CD4-positive, alpha-beta memory T cell (primary cell): ENCODE measurements at regions not wholly inside any gene's neighbourhood (a gene's known extent, or its start where the extent isn't known, plus 50 kb on each side); places are given as distances from the start of the nearest gene placed in this dataset.

Experiments
- CTCF ChIA-PET: fragments of 350-600 bp; sonication (Branson Sonifier 250); formaldehyde crosslinking; loops from one replicate; lab custom pipeline; 2021; ENCODE audit warnings: inconsistent platforms; ENCODE audit not compliant: partially characterized antibody; lab: Charles Lee
- POLR2A ChIA-PET: fragments of 350-600 bp; sonication (Branson Sonifier 250); formaldehyde crosslinking; loops from one replicate; lab custom pipeline; 2021; ENCODE audit not compliant: partially characterized antibody; lab: Charles Lee
- DNase-seq, 5 donors: peaks; one replicate each; pipeline versions ENCODE4 v3.0.0 to v3.0.0-alpha.2; 2020 to 2022; ENCODE audit warnings: mixed read lengths in 1 of 5
- H3K27ac ChIP-seq: one replicate; pipeline ENCODE4 v1.7.0; 2013; ENCODE audit warnings: low read depth, low read length
- H3K27me3 ChIP-seq: 2 replicates; pipeline ENCODE4 v1.7.0; 2013; ENCODE audit warnings: mild to moderate bottlenecking, low read length, moderate library complexity; ENCODE audit not compliant: insufficient read depth
- H3K36me3 ChIP-seq: 2 replicates; pipeline ENCODE4 v1.7.0; 2013; ENCODE audit warnings: mild to moderate bottlenecking, low read length, moderate library complexity; ENCODE audit not compliant: insufficient read depth
- H3K4me1 ChIP-seq: 2 replicates; pipeline ENCODE4 v1.7.0; 2013; ENCODE audit warnings: mild to moderate bottlenecking, low read length, moderate library complexity; ENCODE audit not compliant: insufficient read depth
- H3K4me3 ChIP-seq, 2 donors: one replicate each; pipeline ENCODE4 v1.7.0; 2013; ENCODE audit warnings: low read length in 2 of 2, mild to moderate bottlenecking in 1 of 2
- H3K9me3 ChIP-seq, 2 donors: one replicate each; pipeline ENCODE4 v1.7.0; 2013; ENCODE audit warnings: low read length in 2 of 2, control low read depth in 1 of 2; ENCODE audit not compliant: control insufficient read depth in 1 of 2
- H3K27ac Mint-ChIP-seq, 7 donors: one replicate each; pipeline ENCODE4 v1.8.0; 2020 to 2021; ENCODE audit warnings: mixed read lengths in 7 of 7, mild to moderate bottlenecking in 6 of 7, inconsistent platforms in 3 of 7, moderate library complexity in 3 of 7
- H3K27me3 Mint-ChIP-seq, 2 donors: one replicate each; pipeline ENCODE4 v1.8.0; 2020 to 2021; ENCODE audit warnings: mixed read lengths in 2 of 2
- H3K36me3 Mint-ChIP-seq, 2 donors: one replicate each; pipeline ENCODE4 v1.8.0; 2020 to 2021; ENCODE audit warnings: mixed read lengths in 2 of 2, inconsistent platforms in 1 of 2, mild to moderate bottlenecking in 1 of 2
- H3K4me1 Mint-ChIP-seq, 4 donors: one replicate each; pipeline ENCODE4 v1.8.0; 2020 to 2021; ENCODE audit warnings: mixed read lengths in 4 of 4, mild to moderate bottlenecking in 1 of 4
- H3K4me3 Mint-ChIP-seq, 8 donors: one replicate each; pipeline ENCODE4 v1.8.0; 2020 to 2021; ENCODE audit warnings: mixed read lengths in 8 of 8, mild to moderate bottlenecking in 7 of 8, moderate library complexity in 6 of 8, inconsistent platforms in 3 of 8
- H3K9me3 Mint-ChIP-seq, 8 donors: one replicate each; pipeline ENCODE4 v1.8.0; 2020 to 2021; ENCODE audit warnings: mixed read lengths in 8 of 8, mild to moderate bottlenecking in 5 of 8, inconsistent platforms in 3 of 8, moderate library complexity in 1 of 8
- intact Hi-C: fragments of 100-400 bp; cut with micrococcal nuclease; formaldehyde crosslinking; loops from one replicate; pipeline ENCODE4 v1.15.1; 2023

GRCh38 chr12:111160350-111161241 is 208.3 kb downstream of the PHETA1 start:
- H3K4me1 ChIP-seq: no peaks in the 10 kb centered on the region
- Mint-ChIP-seq H3K4me3 (no peak overlapping the region), H3K4me1 (no peaks in the 10 kb centered on the region), H3K36me3 (no peaks in the 10 kb centered on the region), H3K27me3 (peaks cover 6 to 14% of the 10 kb centered on the region in 2 donors), H3K9me3 (peaks cover 0 to 2% (median 0%) of the 10 kb centered on the region in 8 donors), H3K27ac (peak overlapping the region in 2 of 7 donors; percentile 32 to 80)
- ChIA-PET POLR2A (no interaction called here), CTCF (no interaction called here)
- H3K27me3 ChIP-seq: no peaks in the 10 kb centered on the region
- DNase-seq: no peak
- H3K36me3 ChIP-seq: no peaks in the 10 kb centered on the region
- no peak overlapping the region for H3K4me3 ChIP-seq
- H3K27ac ChIP-seq: no peak overlapping the region
- no peaks in the 10 kb centered on the region for H3K9me3 ChIP-seq
- intact Hi-C loops: no loop called here

GRCh38 chr12:111158992-111159391 is 209.9 kb downstream of the PHETA1 start:
- CTCF ChIA-PET: no interaction called here
- Histone ChIP-seq H3K4me1 (no peaks in the 10 kb centered on the region), H3K4me3 (no peak overlapping the region), H3K27ac (no peak overlapping the region), H3K9me3 (no peaks in the 10 kb centered on the region), H3K36me3 (no peaks in the 10 kb centered on the region), H3K27me3 (no peaks in the 10 kb centered on the region)
- Mint-ChIP-seq H3K27ac (no peak overlapping the region), H3K9me3 (no peaks in the 10 kb centered on the region), H3K4me3 (no peak overlapping the region), H3K27me3 (peaks cover 4 to 16% of the 10 kb centered on the region in 2 donors), H3K4me1 (no peaks in the 10 kb centered on the region), H3K36me3 (no peaks in the 10 kb centered on the region)
- intact Hi-C loops: no loop called here
- POLR2A ChIA-PET: no interaction called here
- no peak for DNase-seq

- no peaks in the 10 kb centered on the region for H3K4me1 ChIP-seq
- no peaks in the 10 kb centered on the region for H3K9me3 ChIP-seq
- POLR2A ChIA-PET: no interaction called here
- CTCF ChIA-PET: no interaction called here
- Mint-ChIP-seq H3K4me3 (no peak overlapping the region), H3K4me1 (no peaks in the 10 kb centered on the region), H3K27ac (no peak overlapping the region), H3K36me3 (no peaks in the 10 kb centered on the region), H3K9me3 (no peaks in the 10 kb centered on the region), H3K27me3 (peaks cover 5 to 12% of the 10 kb centered on the region in 2 donors)
- no peak overlapping the region for H3K4me3 ChIP-seq
- intact Hi-C loops: no loop called here
- no peaks in the 10 kb centered on the region for H3K27me3 ChIP-seq
- no peaks in the 10 kb centered on the region for H3K36me3 ChIP-seq
- H3K27ac ChIP-seq: no peak overlapping the region
- DNase-seq: no peak
Observed at GRCh38 chr12:111157486-111157885, 211.4 kb downstream of the PHETA1 start.

GRCh38 chr12:111156304-111156703 is 212.6 kb downstream of the PHETA1 start:
- no peaks in the 10 kb centered on the region for H3K36me3 ChIP-seq
- Mint-ChIP-seq H3K9me3 (no peaks in the 10 kb centered on the region), H3K36me3 (no peaks in the 10 kb centered on the region), H3K4me1 (no peaks in the 10 kb centered on the region), H3K4me3 (no peak overlapping the region), H3K27ac (no peak overlapping the region), H3K27me3 (peaks cover 8 to 12% of the 10 kb centered on the region in 2 donors)
- ChIA-PET CTCF (no interaction called here), POLR2A (no interaction called here)
- no peaks in the 10 kb centered on the region for H3K27me3 ChIP-seq
- intact Hi-C loops: no loop called here
- DNase-seq: no peak
- H3K4me1 ChIP-seq: no peaks in the 10 kb centered on the region
- no peak overlapping the region for H3K27ac ChIP-seq
- no peak overlapping the region for H3K4me3 ChIP-seq
- H3K9me3 ChIP-seq: no peaks in the 10 kb centered on the region

GRCh38 chr12:111155521-111155920 is 213.4 kb downstream of the PHETA1 start:
- H3K36me3 ChIP-seq: no peaks in the 10 kb centered on the region
- Mint-ChIP-seq H3K36me3 (no peaks in the 10 kb centered on the region), H3K27me3 (peaks cover 9 to 13% of the 10 kb centered on the region in 2 donors), H3K4me3 (no peak overlapping the region), H3K27ac (no peak overlapping the region), H3K4me1 (no peaks in the 10 kb centered on the region), H3K9me3 (no peaks in the 10 kb centered on the region)
- no peaks in the 10 kb centered on the region for H3K4me1 ChIP-seq
- no peaks in the 10 kb centered on the region for H3K9me3 ChIP-seq
- H3K27me3 ChIP-seq: no peaks in the 10 kb centered on the region
- intact Hi-C loops: no loop called here
- ChIA-PET POLR2A (no interaction called here), CTCF (no interaction called here)
- H3K4me3 ChIP-seq: no peak overlapping the region
- no peak for DNase-seq
- no peak overlapping the region for H3K27ac ChIP-seq

- Mint-ChIP-seq H3K9me3 (no peaks in the 10 kb centered on the region), H3K4me1 (no peaks in the 10 kb centered on the region), H3K27ac (no peak overlapping the region), H3K4me3 (no peak overlapping the region), H3K27me3 (peaks cover 10 to 13% of the 10 kb centered on the region in 2 donors), H3K36me3 (no peaks in the 10 kb centered on the region)
- intact Hi-C loops: no loop called here
- no peak for DNase-seq
- Histone ChIP-seq H3K36me3 (no peaks in the 10 kb centered on the region), H3K4me3 (no peak overlapping the region), H3K27me3 (no peaks in the 10 kb centered on the region), H3K9me3 (no peaks in the 10 kb centered on the region), H3K4me1 (no peaks in the 10 kb centered on the region), H3K27ac (no peak overlapping the region)
- ChIA-PET POLR2A (no interaction called here), CTCF (no interaction called here)
Observed at GRCh38 chr12:111155020-111155419, 213.9 kb downstream of the PHETA1 start.

GRCh38 chr12:111154147-111154834 is 214.6 kb downstream of the PHETA1 start:
- H3K9me3 Mint-ChIP-seq: no peaks in the 10 kb centered on the region
- no peak overlapping the region for H3K4me3 Mint-ChIP-seq
- no peaks in the 10 kb centered on the region for H3K4me1 Mint-ChIP-seq
- H3K9me3 ChIP-seq: no peaks in the 10 kb centered on the region
- ChIA-PET POLR2A (no interaction called here), CTCF (no interaction called here)
- peaks cover 12 to 13% of the 10 kb centered on the region in 2 donors for H3K27me3 Mint-ChIP-seq
- no peaks in the 10 kb centered on the region for H3K4me1 ChIP-seq
- peak overlapping the region in 1 of 7 donors; percentile 23 for H3K27ac Mint-ChIP-seq
- H3K36me3 ChIP-seq: no peaks in the 10 kb centered on the region
- DNase-seq: no peak
- H3K27me3 ChIP-seq: no peaks in the 10 kb centered on the region
- no peak overlapping the region for H3K27ac ChIP-seq
- H3K36me3 Mint-ChIP-seq: no peaks in the 10 kb centered on the region
- H3K4me3 ChIP-seq: no peak overlapping the region
- intact Hi-C loops: no loop called here
